ENCODE measurements at regions not wholly inside any gene's neighbourhood (a gene's known extent, or its start where the extent isn't known, plus 50 kb on each side); places are given as distances from the start of the nearest gene placed in this dataset.

DNA sequence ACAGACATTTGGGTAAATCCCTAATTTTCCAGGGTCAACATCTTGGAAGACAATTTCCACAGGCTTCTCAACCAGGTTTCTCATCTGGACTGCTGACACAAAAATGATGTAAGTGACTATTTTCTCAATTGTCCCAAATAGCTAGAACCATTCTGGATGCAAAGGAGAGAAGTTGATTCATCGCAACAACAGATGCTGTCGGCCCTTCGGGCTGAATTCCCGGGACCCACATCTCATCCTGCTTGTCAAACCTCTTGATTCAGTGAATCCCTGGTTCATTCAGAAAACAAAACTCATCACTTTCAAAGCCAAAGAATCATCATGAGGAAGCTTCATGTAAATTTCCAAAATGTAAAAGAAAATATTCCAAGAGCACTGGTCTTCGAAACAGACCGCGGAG lies 251.8 kb downstream of the NPHP4 start:
- no peak overlapping the region for H3K4me3 ChIP-seq (ENCODE audit: low read depth in 1 of 2, low read length in 2 of 2)
- H3K27me3 ChIP-seq (ENCODE audit: low read depth, low read length), result no peaks in the 10 kb centered on the region
- H3K4me1 ChIP-seq (ENCODE audit: control insufficient read depth in 1 of 2, insufficient read depth in 2 of 2, low read length in 2 of 2), result no peaks in the 10 kb centered on the region
- H3K9me3 ChIP-seq (ENCODE audit: control insufficient read depth in 1 of 2, low read length in 2 of 2), result no peaks in the 10 kb centered on the region
- H3K36me3 ChIP-seq (ENCODE audit: control insufficient read depth in 1 of 2, insufficient read depth in 2 of 2, low read length in 2 of 2), result no peaks in the 10 kb centered on the region
- no peak overlapping the region for H3K27ac ChIP-seq (ENCODE audit: low read length)

DNA sequence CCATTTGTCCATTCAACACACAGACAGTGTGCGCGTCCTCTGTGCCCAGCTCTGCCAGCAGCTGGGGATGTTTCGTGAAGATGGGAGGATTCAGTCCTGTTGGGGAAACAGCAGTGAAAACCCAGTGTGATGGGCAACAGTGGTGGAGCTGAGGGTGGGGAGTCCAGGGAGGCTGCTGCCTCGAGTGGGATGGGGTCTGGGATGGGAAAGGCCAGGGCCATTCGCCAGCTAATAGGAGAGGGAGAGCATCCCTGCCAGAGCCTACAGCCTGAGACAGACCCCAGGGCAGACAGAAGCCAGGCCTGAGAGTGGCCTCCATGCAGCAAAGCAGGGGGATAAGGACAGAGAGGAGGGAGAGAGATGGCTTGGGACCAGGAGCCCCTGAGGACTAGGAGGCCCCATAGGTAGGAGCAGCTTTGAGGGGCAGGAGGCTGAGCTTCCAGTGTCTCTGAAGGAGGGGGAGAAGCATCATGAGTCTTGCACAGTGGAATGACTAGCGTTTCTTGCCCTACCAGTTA lies 252.6 kb downstream of the NPHP4 start:
- Histone ChIP-seq H3K27me3 (ENCODE audit: low read depth, low read length) (no peaks in the 10 kb centered on the region), H3K27ac (ENCODE audit: low read length) (no peak overlapping the region), H3K4me3 (ENCODE audit: low read depth in 1 of 2, low read length in 2 of 2) (no peak overlapping the region), H3K4me1 (ENCODE audit: control insufficient read depth in 1 of 2, insufficient read depth in 2 of 2, low read length in 2 of 2) (no peaks in the 10 kb centered on the region), H3K9me3 (ENCODE audit: control insufficient read depth in 1 of 2, low read length in 2 of 2) (no peaks in the 10 kb centered on the region), H3K36me3 (ENCODE audit: control insufficient read depth in 1 of 2, insufficient read depth in 2 of 2, low read length in 2 of 2) (no peaks in the 10 kb centered on the region)

DNA sequence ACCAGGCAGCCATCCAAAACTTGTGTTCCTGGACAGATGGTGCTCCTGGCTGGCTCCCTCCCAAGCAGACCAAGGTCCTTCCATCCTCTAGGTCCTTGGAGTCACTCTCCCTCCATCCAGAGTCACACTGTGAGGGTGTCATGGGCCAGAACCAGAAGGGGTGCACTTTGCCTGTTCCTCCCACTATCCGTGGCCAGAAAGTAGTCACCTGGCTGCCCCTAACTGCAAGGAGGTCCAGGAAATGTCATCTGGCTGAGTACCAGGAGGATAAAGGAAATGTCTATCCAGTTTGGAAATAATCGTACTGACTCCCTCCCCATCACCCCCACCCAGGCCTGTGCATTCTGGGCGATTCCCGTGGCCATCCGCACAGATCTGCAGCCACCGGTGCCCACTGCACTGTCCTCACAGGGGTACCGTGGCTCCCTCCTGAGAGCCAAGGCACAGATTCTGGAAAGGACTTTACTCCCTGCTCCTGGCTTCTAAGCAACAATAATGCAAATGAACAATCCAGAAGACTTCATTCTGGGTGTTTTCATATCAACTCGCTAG lies 253.2 kb downstream of the NPHP4 start:
- no peaks in the 10 kb centered on the region for H3K27me3 ChIP-seq (ENCODE audit: low read depth, low read length)
- no peaks in the 10 kb centered on the region for H3K4me1 ChIP-seq (ENCODE audit: control insufficient read depth in 1 of 2, insufficient read depth in 2 of 2, low read length in 2 of 2)
- no peaks in the 10 kb centered on the region for H3K36me3 ChIP-seq (ENCODE audit: control insufficient read depth in 1 of 2, insufficient read depth in 2 of 2, low read length in 2 of 2)
- no peaks in the 10 kb centered on the region for H3K9me3 ChIP-seq (ENCODE audit: control insufficient read depth in 1 of 2, low read length in 2 of 2)
- H3K27ac ChIP-seq (ENCODE audit: low read length), result no peak overlapping the region
- H3K4me3 ChIP-seq (ENCODE audit: low read depth in 1 of 2, low read length in 2 of 2), result no peak overlapping the region

GRCh38 chr1:5737081-5737480 lies 255.1 kb downstream of the NPHP4 start:
- no peak overlapping the region for H3K4me3 ChIP-seq (ENCODE audit: low read depth in 1 of 2, low read length in 2 of 2)
- H3K27me3 ChIP-seq (ENCODE audit: low read depth, low read length), result no peaks in the 10 kb centered on the region
- no peaks in the 10 kb centered on the region for H3K36me3 ChIP-seq (ENCODE audit: control insufficient read depth in 1 of 2, insufficient read depth in 2 of 2, low read length in 2 of 2)
- no peaks in the 10 kb centered on the region for H3K9me3 ChIP-seq (ENCODE audit: control insufficient read depth in 1 of 2, low read length in 2 of 2)
- no peak overlapping the region for H3K27ac ChIP-seq (ENCODE audit: low read length)
- no peaks in the 10 kb centered on the region for H3K4me1 ChIP-seq (ENCODE audit: control insufficient read depth in 1 of 2, insufficient read depth in 2 of 2, low read length in 2 of 2)

DNA sequence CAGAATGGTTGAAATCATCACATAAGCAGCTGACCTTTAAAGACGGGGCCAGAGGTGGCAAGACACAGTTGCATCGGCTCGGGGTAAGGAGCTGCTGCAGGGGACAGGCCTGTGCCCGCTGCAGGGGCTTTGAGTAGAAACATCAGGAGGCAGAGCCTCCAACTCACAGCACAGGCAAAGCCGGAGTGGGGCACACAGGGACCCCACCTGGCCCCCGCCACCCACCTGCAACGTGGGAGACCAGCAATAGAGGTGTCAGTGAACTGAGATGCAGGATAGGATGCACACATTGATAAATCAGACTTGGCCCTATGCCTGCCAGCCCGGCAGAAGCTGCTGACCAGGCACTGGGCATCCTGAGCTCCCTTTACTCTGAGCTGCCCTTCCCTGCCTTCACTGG lies 257.2 kb downstream of the NPHP4 start:
- H3K27me3 ChIP-seq (ENCODE audit: low read depth, low read length), result no peaks in the 10 kb centered on the region
- no peak overlapping the region for H3K27ac ChIP-seq (ENCODE audit: low read length)
- no peak overlapping the region for H3K4me3 ChIP-seq (ENCODE audit: low read depth in 1 of 2, low read length in 2 of 2)
- no peaks in the 10 kb centered on the region for H3K36me3 ChIP-seq (ENCODE audit: control insufficient read depth in 1 of 2, insufficient read depth in 2 of 2, low read length in 2 of 2)
- no peaks in the 10 kb centered on the region for H3K9me3 ChIP-seq (ENCODE audit: control insufficient read depth in 1 of 2, low read length in 2 of 2)
- no peaks in the 10 kb centered on the region for H3K4me1 ChIP-seq (ENCODE audit: control insufficient read depth in 1 of 2, insufficient read depth in 2 of 2, low read length in 2 of 2)

DNA sequence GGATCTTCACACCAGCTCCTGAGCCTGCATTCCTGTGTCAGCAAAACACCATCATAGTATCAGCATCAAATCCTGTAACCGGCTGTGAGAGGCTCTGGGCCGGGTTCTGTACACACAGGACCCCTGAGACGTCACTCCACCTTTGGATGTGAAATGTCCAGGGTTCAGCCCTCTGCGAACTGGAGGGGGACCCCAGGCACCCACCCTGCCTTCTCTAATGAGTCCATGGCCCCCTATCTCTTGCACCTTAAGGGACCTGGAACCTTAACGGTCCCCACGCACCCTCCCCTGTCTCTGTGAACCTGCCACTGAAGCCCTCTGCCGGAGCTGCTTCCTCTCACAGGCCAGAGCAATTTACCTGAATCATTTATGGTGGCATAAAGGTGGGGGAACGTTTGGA lies 257.8 kb downstream of the NPHP4 start:
- no peaks in the 10 kb centered on the region for H3K36me3 ChIP-seq (ENCODE audit: control insufficient read depth in 1 of 2, insufficient read depth in 2 of 2, low read length in 2 of 2)
- no peaks in the 10 kb centered on the region for H3K27me3 ChIP-seq (ENCODE audit: low read depth, low read length)
- no peak overlapping the region for H3K27ac ChIP-seq (ENCODE audit: low read length)
- no peaks in the 10 kb centered on the region for H3K9me3 ChIP-seq (ENCODE audit: control insufficient read depth in 1 of 2, low read length in 2 of 2)
- H3K4me3 ChIP-seq (ENCODE audit: low read depth in 1 of 2, low read length in 2 of 2), result no peak overlapping the region
- no peaks in the 10 kb centered on the region for H3K4me1 ChIP-seq (ENCODE audit: control insufficient read depth in 1 of 2, insufficient read depth in 2 of 2, low read length in 2 of 2)

- H3K9me3 ChIP-seq (ENCODE audit: control insufficient read depth in 1 of 2, low read length in 2 of 2), result no peaks in the 10 kb centered on the region
- H3K4me3 ChIP-seq (ENCODE audit: low read depth in 1 of 2, low read length in 2 of 2), result no peak overlapping the region
- H3K27me3 ChIP-seq (ENCODE audit: low read depth, low read length), result no peaks in the 10 kb centered on the region
- H3K27ac ChIP-seq (ENCODE audit: low read length), result no peak overlapping the region
- H3K4me1 ChIP-seq (ENCODE audit: control insufficient read depth in 1 of 2, insufficient read depth in 2 of 2, low read length in 2 of 2), result no peaks in the 10 kb centered on the region
- H3K36me3 ChIP-seq (ENCODE audit: control insufficient read depth in 1 of 2, insufficient read depth in 2 of 2, low read length in 2 of 2), result no peaks in the 10 kb centered on the region
Measured at GRCh38 chr1:5733596-5733995, 258.6 kb downstream of the NPHP4 start.

GRCh38 chr1:5731110-5731423 lies 261.2 kb downstream of the NPHP4 start:
- Histone ChIP-seq H3K27ac (ENCODE audit: low read length) (no peak overlapping the region), H3K36me3 (ENCODE audit: control insufficient read depth in 1 of 2, insufficient read depth in 2 of 2, low read length in 2 of 2) (no peaks in the 10 kb centered on the region), H3K9me3 (ENCODE audit: control insufficient read depth in 1 of 2, low read length in 2 of 2) (no peaks in the 10 kb centered on the region), H3K4me1 (ENCODE audit: control insufficient read depth in 1 of 2, insufficient read depth in 2 of 2, low read length in 2 of 2) (peaks cover 0 to 7% of the 10 kb centered on the region in 2 donors), H3K27me3 (ENCODE audit: low read depth, low read length) (no peaks in the 10 kb centered on the region), H3K4me3 (ENCODE audit: low read depth in 1 of 2, low read length in 2 of 2) (no peak overlapping the region)

GRCh38 chr1:5730272-5731109 lies 261.7 kb downstream of the NPHP4 start:
- no peak overlapping the region for H3K27ac ChIP-seq (ENCODE audit: low read length)
- no peaks in the 10 kb centered on the region for H3K27me3 ChIP-seq (ENCODE audit: low read depth, low read length)
- H3K4me1 ChIP-seq (ENCODE audit: control insufficient read depth in 1 of 2, insufficient read depth in 2 of 2, low read length in 2 of 2), result peaks cover 0 to 7% of the 10 kb centered on the region in 2 donors
- no peaks in the 10 kb centered on the region for H3K9me3 ChIP-seq (ENCODE audit: control insufficient read depth in 1 of 2, low read length in 2 of 2)
- no peaks in the 10 kb centered on the region for H3K36me3 ChIP-seq (ENCODE audit: control insufficient read depth in 1 of 2, insufficient read depth in 2 of 2, low read length in 2 of 2)
- H3K4me3 ChIP-seq (ENCODE audit: low read depth in 1 of 2, low read length in 2 of 2), result no peak overlapping the region

GRCh38 chr1:5729636-5730145 lies 262.5 kb downstream of the NPHP4 start:
- Histone ChIP-seq H3K9me3 (ENCODE audit: control insufficient read depth in 1 of 2, low read length in 2 of 2) (no peaks in the 10 kb centered on the region), H3K4me3 (ENCODE audit: low read depth in 1 of 2, low read length in 2 of 2) (no peak overlapping the region), H3K36me3 (ENCODE audit: control insufficient read depth in 1 of 2, insufficient read depth in 2 of 2, low read length in 2 of 2) (no peaks in the 10 kb centered on the region), H3K4me1 (ENCODE audit: control insufficient read depth in 1 of 2, insufficient read depth in 2 of 2, low read length in 2 of 2) (peaks cover 0 to 7% of the 10 kb centered on the region in 2 donors), H3K27me3 (ENCODE audit: low read depth, low read length) (no peaks in the 10 kb centered on the region), H3K27ac (ENCODE audit: low read length) (no peak overlapping the region)

DNA sequence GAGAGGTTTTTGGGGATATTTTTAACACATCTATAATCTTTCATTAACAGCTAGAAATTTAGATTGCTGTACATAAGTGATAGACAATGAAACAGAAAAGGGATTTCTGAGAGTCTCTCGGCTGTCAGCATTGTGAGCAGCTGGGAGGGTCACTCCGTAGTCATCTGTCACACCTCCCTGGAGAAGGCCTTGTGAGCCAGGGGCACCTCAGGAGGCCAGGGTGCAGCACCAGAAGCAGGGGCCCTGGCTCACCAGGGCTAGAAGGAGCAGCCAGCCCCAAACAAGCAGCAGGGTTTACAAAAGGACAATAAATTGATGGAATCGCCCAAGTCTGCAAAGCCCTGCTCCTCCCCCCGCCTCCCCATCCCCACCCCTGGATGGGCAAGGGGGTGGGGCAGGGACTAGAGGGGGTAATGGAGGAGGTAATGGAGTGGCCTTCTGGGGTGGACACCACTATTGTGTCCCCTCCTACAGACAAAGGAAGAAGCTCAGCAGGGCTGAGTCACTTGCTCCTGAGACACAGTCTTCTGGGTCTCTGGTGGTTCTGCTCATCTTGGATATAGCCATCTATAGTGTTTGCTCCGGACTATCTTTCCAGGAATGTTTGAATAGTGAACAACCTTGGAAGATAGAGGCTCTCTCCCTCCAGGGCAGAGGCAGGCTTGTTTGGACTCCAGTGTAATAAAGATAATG lies 263.4 kb downstream of the NPHP4 start:
- H3K27ac ChIP-seq (ENCODE audit: low read length), result no peak overlapping the region
- peaks cover 0 to 7% of the 10 kb centered on the region in 2 donors for H3K4me1 ChIP-seq (ENCODE audit: control insufficient read depth in 1 of 2, insufficient read depth in 2 of 2, low read length in 2 of 2)
- no peaks in the 10 kb centered on the region for H3K9me3 ChIP-seq (ENCODE audit: control insufficient read depth in 1 of 2, low read length in 2 of 2)
- H3K4me3 ChIP-seq (ENCODE audit: low read depth in 1 of 2, low read length in 2 of 2), result no peak overlapping the region
- H3K27me3 ChIP-seq (ENCODE audit: low read depth, low read length), result no peaks in the 10 kb centered on the region
- H3K36me3 ChIP-seq (ENCODE audit: control insufficient read depth in 1 of 2, insufficient read depth in 2 of 2, low read length in 2 of 2), result no peaks in the 10 kb centered on the region

Measured in muscle layer of duodenum (tissue), 2 donors.